HCT116 (cell line): ENCODE measurements at regions not wholly inside any gene's neighbourhood (a gene's known extent, or its start where the extent isn't known, plus 50 kb on each side); places are given as distances from the start of the nearest gene placed in this dataset.

Experiments
- ATAC-seq: fragments of 200-7000 bp; cut with Tn5 transposase; 2 replicates; pipeline ENCODE4 v1.9.1; 2020; ENCODE audit warnings: mild to moderate bottlenecking, moderate library complexity
- BruUV-seq: library from RNA; stranded (reverse); fragments of 400-500 nt; replicated peaks from 2 replicates; lab custom pipeline; 2021; lab: Mats Ljungman, UMichigan
- CTCF ChIA-PET: fragments of 300-600 bp; sonication (Branson Sonifier 250); formaldehyde crosslinking; loops from one replicate; lab custom pipeline; 2021; ENCODE audit warnings: antibody characterized with exemption; lab: Charles Lee
- POLR2A ChIA-PET: fragments of 300-600, 350-600 bp; sonication (Branson Sonifier 250); formaldehyde crosslinking; loops from one replicate; lab custom pipeline; 2021; ENCODE audit warnings: antibody characterized with exemption; lab: Charles Lee
- RAD21 ChIA-PET, 2 experiments: fragments of 300-600 bp; sonication (Branson Sonifier 250); formaldehyde crosslinking; loops; one replicate each; lab custom pipeline; 2023; ENCODE audit warnings: low total read pairs in 2 of 2; ENCODE audit not compliant: uncharacterized antibody in 2 of 2, unreplicated experiment in 2 of 2, low non-redundant PET in 1 of 2; lab: Charles Lee
- DNase-seq: peaks from one replicate; pipeline ENCODE4 v3.0.0-alpha.2; 2010; ENCODE audit warnings: low read depth, low spot score
- H2AFZ ChIP-seq: fragments of 200-600 bp; shearing (Covaris generic), sonication (generic); 2 replicates; pipeline ENCODE4 v1.6.1; 2017; ENCODE audit warnings: low read depth, mixed run types, mixed read lengths, antibody characterized with exemption, low read length; ENCODE audit not compliant: poor library complexity, severe bottlenecking
- H3K27ac ChIP-seq: 2 replicates; pipeline ENCODE4 v1.5.1; 2012; ENCODE audit warnings: low read depth, low read length
- H3K27me3 ChIP-seq: fragments of 200-600 bp; sonication (generic); 2 replicates; pipeline ENCODE4 v1.6.1; 2016; ENCODE audit warnings: mixed run types, low read length, mixed read lengths; ENCODE audit not compliant: insufficient read depth
- H3K36me3 ChIP-seq, 2 experiments: fragments of 200-500 bp in 1 of 2; fragments of 200-600 bp in 1 of 2; sonication (Bioruptor generic) in 1 of 2; sonication (generic) in 1 of 2; 2 replicates each; pipeline versions ENCODE4 v1.5.1 to v1.6.1; 2014 to 2016; ENCODE audit warnings: low read length in 2 of 2, inconsistent platforms in 1 of 2, mixed read lengths in 1 of 2, mixed run types in 1 of 2; ENCODE audit not compliant: insufficient read depth in 2 of 2, control insufficient read depth in 1 of 2
- H3K4me1 ChIP-seq, 2 experiments: fragments of 200-600 bp in 1 of 2; sonication (generic) in 1 of 2; 2 replicates each; pipeline versions ENCODE4 v1.5.1 to v1.6.1; 2012 to 2017; ENCODE audit warnings: low read length in 2 of 2, inconsistent platforms in 1 of 2, mild to moderate bottlenecking in 1 of 2, mixed read lengths in 1 of 2, mixed run types in 1 of 2, moderate library complexity in 1 of 2; ENCODE audit not compliant: insufficient read depth in 2 of 2, control insufficient read depth in 1 of 2
- H3K4me2 ChIP-seq: fragments of 200-600 bp; sonication (generic); 2 replicates; pipeline ENCODE4 v1.6.1; 2017; ENCODE audit warnings: mixed run types, low read length, mixed read lengths
- H3K4me3 ChIP-seq, 2 experiments: fragments of 200-600 bp in 1 of 2; sonication (generic) in 1 of 2; replicated peaks in 1 of 2; 2 replicates each; pipeline ENCODE4 v1.5.1; 2011 to 2016; ENCODE audit warnings: low read length in 2 of 2, control low read depth in 1 of 2, low read depth in 1 of 2, mild to moderate bottlenecking in 1 of 2, mixed read lengths in 1 of 2, mixed run types in 1 of 2
- H3K79me2 ChIP-seq: fragments of 200-600 bp; sonication (generic); 2 replicates; pipeline ENCODE4 v1.6.1; 2017; ENCODE audit warnings: mild to moderate bottlenecking, mixed run types, low read length, moderate library complexity, mixed read lengths; ENCODE audit not compliant: insufficient read depth
- H3K9ac ChIP-seq: fragments of 200-600 bp; sonication (generic); 2 replicates; pipeline ENCODE4 v1.6.1; 2016; ENCODE audit warnings: low read length, mixed read lengths
- H3K9me2 ChIP-seq: fragments of 200-600 bp; sonication (generic), shearing (Covaris generic); 2 replicates; pipeline ENCODE4 v1.6.1; 2017; ENCODE audit warnings: mixed run types, mild to moderate bottlenecking, moderate library complexity; ENCODE audit not compliant: insufficient read depth
- H3K9me3 ChIP-seq, 2 experiments: fragments of 200-500 bp in 1 of 2; fragments of 200-600 bp in 1 of 2; sonication (Bioruptor generic) in 1 of 2; sonication (generic) in 1 of 2; 2 replicates each; pipeline ENCODE4 v1.6.1; 2014 to 2017; ENCODE audit warnings: low read length in 2 of 2, mixed read lengths in 2 of 2, inconsistent platforms in 1 of 2, low read depth in 1 of 2, mild to moderate bottlenecking in 1 of 2, mixed run types in 1 of 2, moderate library complexity in 1 of 2; ENCODE audit not compliant: control insufficient read depth in 1 of 2, insufficient read depth in 1 of 2
- H4K20me1 ChIP-seq: fragments of 200-600 bp; sonication (generic), shearing (Covaris generic); 2 replicates; pipeline ENCODE4 v1.6.1; 2017; ENCODE audit warnings: mixed run types, mild to moderate bottlenecking, moderate library complexity; ENCODE audit not compliant: insufficient read depth
- CEBPB ChIP-seq: IDR thresholded peaks from 2 replicates; pipeline ENCODE4 v1.6.1; 2012; ENCODE audit warnings: low read depth
- CTCF ChIP-seq, 3 experiments: fragments of 200-600 bp in 1 of 3; sonication (generic) in 1 of 3; IDR thresholded peaks in 2 of 3; conservative IDR thresholded peaks in 1 of 3; 2 replicates each; pipeline ENCODE4 v1.5.1; 2012 to 2017; ENCODE audit warnings: low read depth in 2 of 3, low read length in 2 of 3, antibody characterized with exemption in 1 of 3, borderline replicate concordance in 1 of 3, control low read depth in 1 of 3, mild to moderate bottlenecking in 1 of 3, mixed read lengths in 1 of 3, mixed run types in 1 of 3, moderate library complexity in 1 of 3; ENCODE audit not compliant: insufficient read depth in 1 of 3
- ELF1 ChIP-seq: IDR thresholded peaks from 2 replicates; pipeline ENCODE4 v1.6.1; 2012; ENCODE audit warnings: low read depth, borderline replicate concordance
- EZH2 ChIP-seq: fragments of 200-600 bp; sonication (generic); IDR thresholded peaks from 2 replicates; pipeline ENCODE4 v1.6.1; 2017; ENCODE audit warnings: antibody characterized with exemption, mixed run types
- EZH2phosphoT487 ChIP-seq: fragments of 200-600 bp; IDR thresholded peaks from 2 replicates; pipeline ENCODE4 v1.6.1; 2018; ENCODE audit warnings: antibody characterized with exemption, borderline replicate concordance
- FOSL1 ChIP-seq: IDR thresholded peaks from 2 replicates; pipeline ENCODE4 v1.6.1; 2012; ENCODE audit warnings: low read depth
- POLR2A ChIP-seq: IDR thresholded peaks from 2 replicates; pipeline ENCODE4 v1.7.0; 2011; ENCODE audit warnings: borderline replicate concordance; ENCODE audit not compliant: insufficient read depth, insufficient read length; ENCODE audit errors: extremely low read depth
- RAD21 ChIP-seq: IDR thresholded peaks from 2 replicates; pipeline ENCODE4 v1.6.1; 2012; ENCODE audit warnings: low read depth, mild to moderate bottlenecking
- SIN3A ChIP-seq: IDR thresholded peaks from 2 replicates; pipeline ENCODE4 v1.6.1; 2012; ENCODE audit warnings: low read depth
- SP1 ChIP-seq: IDR thresholded peaks from 2 replicates; pipeline ENCODE4 v1.6.1; 2012; ENCODE audit warnings: low read depth
- SRF ChIP-seq: IDR thresholded peaks from 2 replicates; pipeline ENCODE4 v1.6.1; 2012; ENCODE audit warnings: low read depth
- YY1 ChIP-seq: IDR thresholded peaks from 2 replicates; pipeline ENCODE4 v1.6.1; 2011; ENCODE audit warnings: low read length, low read depth, moderate library complexity, mild to moderate bottlenecking; ENCODE audit not compliant: insufficient replicate concordance; ENCODE audit errors: extremely low read depth
- ZFX ChIP-seq: fragments of 450-650 bp; IDR thresholded peaks from 2 replicates; pipeline ENCODE4 v1.6.1; 2017
- ZNF274 ChIP-seq: fragments of 200-500 bp; sonication (Bioruptor generic); IDR thresholded peaks from 2 replicates; pipeline ENCODE4 v1.6.1; 2014; ENCODE audit warnings: mild to moderate bottlenecking, low read depth, low read length, inconsistent platforms
- intact Hi-C: fragments of 100-400 bp; cut with micrococcal nuclease; formaldehyde crosslinking; loops from 2 replicates; pipeline ENCODE4 v1.10.0; 2022
- TF ChIP-seq, protein P1 (sequence below): IDR thresholded peaks from 2 replicates; pipeline ENCODE4 v1.6.1; 2012
- TF ChIP-seq, protein P2 (sequence below): IDR thresholded peaks from 2 replicates; pipeline ENCODE4 v1.6.1; 2012; ENCODE audit warnings: low read depth
- TF ChIP-seq, protein P3 (sequence below): IDR thresholded peaks from 2 replicates; pipeline ENCODE4 v1.6.1; 2012

DNA sequence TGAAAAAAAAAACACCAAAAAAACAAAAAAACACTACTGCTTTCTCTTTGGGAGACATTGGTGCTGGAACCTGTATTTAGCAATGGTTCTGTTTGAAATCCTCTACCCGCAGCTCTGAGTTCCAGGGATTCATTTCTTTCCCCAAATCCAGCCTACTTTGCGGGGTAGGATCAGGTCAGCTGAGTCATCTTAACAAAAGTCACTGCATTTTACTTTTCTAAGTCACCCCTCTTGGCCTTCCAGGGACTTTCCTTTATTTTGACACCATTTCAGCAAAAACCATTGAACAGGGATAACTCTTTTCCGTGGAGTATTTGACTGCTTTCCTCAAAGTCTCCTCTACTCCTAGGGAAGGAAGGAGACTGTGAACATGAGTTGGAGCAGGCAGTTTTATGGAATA lies 837.6 kb downstream of the MAFB start:
- no peaks in the 10 kb centered on the region for H3K4me1 ChIP-seq
- no peak for DNase-seq
- no peak overlapping the region for H2AFZ ChIP-seq
- no peaks in the 10 kb centered on the region for H3K36me3 ChIP-seq
- H3K9me2 ChIP-seq, result no peaks in the 10 kb centered on the region
- no TSS peak for BruUV-seq
- POLR2A ChIA-PET, result no interaction called here
- no peak for ATAC-seq
- RAD21 ChIA-PET, result no interaction called here
- H3K27me3 ChIP-seq, result no peaks in the 10 kb centered on the region
- no peak for TF ChIP-seq RAD21
- TF ChIP-seq ELF1, result no peak
- no peak for TF ChIP-seq EZH2
- no peak for TF ChIP-seq POLR2A
- no peak for TF ChIP-seq ZNF274
- intact Hi-C loops, result no loop called here
- CTCF ChIA-PET, result no interaction called here
- no peaks in the 10 kb centered on the region for H3K79me2 ChIP-seq
- no peak overlapping the region for H3K4me2 ChIP-seq
- no peak overlapping the region for H3K9ac ChIP-seq
- no peak overlapping the region for H3K4me3 ChIP-seq
- peaks cover 0 to under 1% of the 10 kb centered on the region in 2 experiments; a peak in 2 of 4 replicates for H3K9me3 ChIP-seq
- H3K27ac ChIP-seq, result no peak overlapping the region
- no peaks in the 10 kb centered on the region for H4K20me1 ChIP-seq

GRCh38 chr20:39850821-39851330 lies 838.2 kb downstream of the MAFB start:
- no peaks in the 10 kb centered on the region for H3K27me3 ChIP-seq
- BruUV-seq, result no TSS peak
- no peak overlapping the region for H3K27ac ChIP-seq
- TF ChIP-seq SIN3A (no peak), ELF1 (no peak), SP1 (no peak), SRF (no peak), ZNF274 (no peak), ZFX (no peak), CTCF (IDR thresholded peaks at IDR 0.05 in 2 of 3, conservative IDR thresholded peaks at IDR 0.05 in 1 of 3; ENCODE audit: borderline replicate concordance in 1 of 3, insufficient read depth in 1 of 3, low read depth in 2 of 3, low read length in 2 of 3) (no peak), YY1 (no peak), CEBPB (no peak), EZH2 (no peak), FOSL1 (no peak), EZH2phosphoT487 (no peak)
- TF ChIP-seq, protein P1, sequence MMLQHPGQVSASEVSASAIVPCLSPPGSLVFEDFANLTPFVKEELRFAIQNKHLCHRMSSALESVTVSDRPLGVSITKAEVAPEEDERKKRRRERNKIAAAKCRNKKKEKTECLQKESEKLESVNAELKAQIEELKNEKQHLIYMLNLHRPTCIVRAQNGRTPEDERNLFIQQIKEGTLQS, result no peak
- TF ChIP-seq, protein P2, sequence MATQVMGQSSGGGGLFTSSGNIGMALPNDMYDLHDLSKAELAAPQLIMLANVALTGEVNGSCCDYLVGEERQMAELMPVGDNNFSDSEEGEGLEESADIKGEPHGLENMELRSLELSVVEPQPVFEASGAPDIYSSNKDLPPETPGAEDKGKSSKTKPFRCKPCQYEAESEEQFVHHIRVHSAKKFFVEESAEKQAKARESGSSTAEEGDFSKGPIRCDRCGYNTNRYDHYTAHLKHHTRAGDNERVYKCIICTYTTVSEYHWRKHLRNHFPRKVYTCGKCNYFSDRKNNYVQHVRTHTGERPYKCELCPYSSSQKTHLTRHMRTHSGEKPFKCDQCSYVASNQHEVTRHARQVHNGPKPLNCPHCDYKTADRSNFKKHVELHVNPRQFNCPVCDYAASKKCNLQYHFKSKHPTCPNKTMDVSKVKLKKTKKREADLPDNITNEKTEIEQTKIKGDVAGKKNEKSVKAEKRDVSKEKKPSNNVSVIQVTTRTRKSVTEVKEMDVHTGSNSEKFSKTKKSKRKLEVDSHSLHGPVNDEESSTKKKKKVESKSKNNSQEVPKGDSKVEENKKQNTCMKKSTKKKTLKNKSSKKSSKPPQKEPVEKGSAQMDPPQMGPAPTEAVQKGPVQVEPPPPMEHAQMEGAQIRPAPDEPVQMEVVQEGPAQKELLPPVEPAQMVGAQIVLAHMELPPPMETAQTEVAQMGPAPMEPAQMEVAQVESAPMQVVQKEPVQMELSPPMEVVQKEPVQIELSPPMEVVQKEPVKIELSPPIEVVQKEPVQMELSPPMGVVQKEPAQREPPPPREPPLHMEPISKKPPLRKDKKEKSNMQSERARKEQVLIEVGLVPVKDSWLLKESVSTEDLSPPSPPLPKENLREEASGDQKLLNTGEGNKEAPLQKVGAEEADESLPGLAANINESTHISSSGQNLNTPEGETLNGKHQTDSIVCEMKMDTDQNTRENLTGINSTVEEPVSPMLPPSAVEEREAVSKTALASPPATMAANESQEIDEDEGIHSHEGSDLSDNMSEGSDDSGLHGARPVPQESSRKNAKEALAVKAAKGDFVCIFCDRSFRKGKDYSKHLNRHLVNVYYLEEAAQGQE, result no peak
- TF ChIP-seq, protein P3, sequence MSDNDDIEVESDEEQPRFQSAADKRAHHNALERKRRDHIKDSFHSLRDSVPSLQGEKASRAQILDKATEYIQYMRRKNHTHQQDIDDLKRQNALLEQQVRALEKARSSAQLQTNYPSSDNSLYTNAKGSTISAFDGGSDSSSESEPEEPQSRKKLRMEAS, result no peak
- no peaks in the 10 kb centered on the region for H4K20me1 ChIP-seq
- no peak overlapping the region for H2AFZ ChIP-seq
- DNase-seq (no peak), ATAC-seq (no peak)
- peaks cover 0 to 3% of the 10 kb centered on the region in 2 experiments; a peak in 2 of 4 replicates for H3K9me3 ChIP-seq
- intact Hi-C loops, result no loop called here
- H3K9me2 ChIP-seq, result no peaks in the 10 kb centered on the region
- ChIA-PET CTCF (no interaction called here), POLR2A (no interaction called here), RAD21 (no interaction called here)
- H3K4me1 ChIP-seq, result no peaks in the 10 kb centered on the region
- H3K79me2 ChIP-seq, result no peaks in the 10 kb centered on the region
- H3K4me2 ChIP-seq, result no peak overlapping the region
- no peaks in the 10 kb centered on the region for H3K36me3 ChIP-seq
- H3K4me3 ChIP-seq, result no peak overlapping the region
- H3K9ac ChIP-seq, result no peak overlapping the region
